ENCODE measurements at regions not wholly inside any gene's neighbourhood (a gene's known extent, or its start where the extent isn't known, plus 50 kb on each side); places are given as distances from the start of the nearest gene placed in this dataset.

DNA sequence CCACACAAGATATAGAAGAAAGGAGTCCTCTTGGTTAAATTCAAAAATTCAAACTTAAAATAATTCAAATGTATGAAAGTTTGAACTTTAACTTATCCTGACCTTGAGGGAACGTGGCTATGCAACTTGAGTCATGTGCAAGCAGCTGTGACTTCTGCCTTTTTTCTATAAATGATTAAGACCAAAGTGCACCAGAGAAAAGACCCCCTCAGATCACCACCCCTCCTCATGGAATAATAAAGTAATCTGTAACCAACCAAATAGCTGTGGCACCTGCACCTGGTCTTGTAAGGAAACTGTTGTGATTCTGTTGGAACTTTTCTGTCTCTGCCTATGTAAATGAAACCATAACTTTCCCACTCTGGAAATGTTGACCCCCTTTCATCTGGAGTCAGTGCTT is 141.1 kb upstream of the GGTLC1 start:
- TF ChIP-seq, protein P1, sequence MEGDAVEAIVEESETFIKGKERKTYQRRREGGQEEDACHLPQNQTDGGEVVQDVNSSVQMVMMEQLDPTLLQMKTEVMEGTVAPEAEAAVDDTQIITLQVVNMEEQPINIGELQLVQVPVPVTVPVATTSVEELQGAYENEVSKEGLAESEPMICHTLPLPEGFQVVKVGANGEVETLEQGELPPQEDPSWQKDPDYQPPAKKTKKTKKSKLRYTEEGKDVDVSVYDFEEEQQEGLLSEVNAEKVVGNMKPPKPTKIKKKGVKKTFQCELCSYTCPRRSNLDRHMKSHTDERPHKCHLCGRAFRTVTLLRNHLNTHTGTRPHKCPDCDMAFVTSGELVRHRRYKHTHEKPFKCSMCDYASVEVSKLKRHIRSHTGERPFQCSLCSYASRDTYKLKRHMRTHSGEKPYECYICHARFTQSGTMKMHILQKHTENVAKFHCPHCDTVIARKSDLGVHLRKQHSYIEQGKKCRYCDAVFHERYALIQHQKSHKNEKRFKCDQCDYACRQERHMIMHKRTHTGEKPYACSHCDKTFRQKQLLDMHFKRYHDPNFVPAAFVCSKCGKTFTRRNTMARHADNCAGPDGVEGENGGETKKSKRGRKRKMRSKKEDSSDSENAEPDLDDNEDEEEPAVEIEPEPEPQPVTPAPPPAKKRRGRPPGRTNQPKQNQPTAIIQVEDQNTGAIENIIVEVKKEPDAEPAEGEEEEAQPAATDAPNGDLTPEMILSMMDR (IDR thresholded peaks at IDR 0.05): no peak
- TF ChIP-seq POLR2AphosphoS5 (IDR thresholded peaks at IDR 0.05; ENCODE audit: low read depth, low read length) (no peak), SIN3A (IDR thresholded peaks at IDR 0.05; ENCODE audit: borderline replicate concordance, insufficient read depth, low read depth, low read length) (no peak)
- TF ChIP-seq, protein P2, sequence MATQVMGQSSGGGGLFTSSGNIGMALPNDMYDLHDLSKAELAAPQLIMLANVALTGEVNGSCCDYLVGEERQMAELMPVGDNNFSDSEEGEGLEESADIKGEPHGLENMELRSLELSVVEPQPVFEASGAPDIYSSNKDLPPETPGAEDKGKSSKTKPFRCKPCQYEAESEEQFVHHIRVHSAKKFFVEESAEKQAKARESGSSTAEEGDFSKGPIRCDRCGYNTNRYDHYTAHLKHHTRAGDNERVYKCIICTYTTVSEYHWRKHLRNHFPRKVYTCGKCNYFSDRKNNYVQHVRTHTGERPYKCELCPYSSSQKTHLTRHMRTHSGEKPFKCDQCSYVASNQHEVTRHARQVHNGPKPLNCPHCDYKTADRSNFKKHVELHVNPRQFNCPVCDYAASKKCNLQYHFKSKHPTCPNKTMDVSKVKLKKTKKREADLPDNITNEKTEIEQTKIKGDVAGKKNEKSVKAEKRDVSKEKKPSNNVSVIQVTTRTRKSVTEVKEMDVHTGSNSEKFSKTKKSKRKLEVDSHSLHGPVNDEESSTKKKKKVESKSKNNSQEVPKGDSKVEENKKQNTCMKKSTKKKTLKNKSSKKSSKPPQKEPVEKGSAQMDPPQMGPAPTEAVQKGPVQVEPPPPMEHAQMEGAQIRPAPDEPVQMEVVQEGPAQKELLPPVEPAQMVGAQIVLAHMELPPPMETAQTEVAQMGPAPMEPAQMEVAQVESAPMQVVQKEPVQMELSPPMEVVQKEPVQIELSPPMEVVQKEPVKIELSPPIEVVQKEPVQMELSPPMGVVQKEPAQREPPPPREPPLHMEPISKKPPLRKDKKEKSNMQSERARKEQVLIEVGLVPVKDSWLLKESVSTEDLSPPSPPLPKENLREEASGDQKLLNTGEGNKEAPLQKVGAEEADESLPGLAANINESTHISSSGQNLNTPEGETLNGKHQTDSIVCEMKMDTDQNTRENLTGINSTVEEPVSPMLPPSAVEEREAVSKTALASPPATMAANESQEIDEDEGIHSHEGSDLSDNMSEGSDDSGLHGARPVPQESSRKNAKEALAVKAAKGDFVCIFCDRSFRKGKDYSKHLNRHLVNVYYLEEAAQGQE (IDR thresholded peaks at IDR 0.05; ENCODE audit: insufficient read depth in 1 of 2, low read depth in 2 of 2, low read length in 1 of 2): no peak
